Right lobe of liver (tissue), 4 donors: ENCODE measurements at regions not wholly inside any gene's neighbourhood (a gene's known extent, or its start where the extent isn't known, plus 50 kb on each side); places are given as distances from the start of the nearest gene placed in this dataset.
"Not testable (repeated sequence)": the region's sequence is repeated elsewhere in the genome, so short reads cannot be mapped to it uniquely, and the experiment has no call there.

ENCODE experiments used
- CTCF ChIP-seq, 4 donors: fragments of 200-600 bp in 3 of 4; fragments of 450-650 bp in 1 of 4; IDR thresholded peaks; one replicate each; pipeline versions ENCODE4 v1.5.1 to v1.8.0; 2016 to 2022; ENCODE audit warnings: antibody characterized with exemption in 4 of 4, mild to moderate bottlenecking in 2 of 4
- POLR2A ChIP-seq: fragments of 450-650 bp; IDR thresholded peaks from one replicate; pipeline ENCODE4 v1.6.1; 2017; ENCODE audit warnings: antibody characterized with exemption, mild to moderate bottlenecking
- donor health status: DM: no; HTN: no; CAD: no.
- donor health status: DM: no; HTN: no; CAD: no.
- donor health status: DM: no; HTN: yes; CAD: no.

- not testable (repeated sequence) for TF ChIP-seq CTCF (IDR thresholded peaks at IDR 0.05); POLR2A
Observed at GRCh38 chr4:82279550-82279949, 94.2 kb downstream of the HNRNPD start.
